DMS79 treated with DMSO at 0.1 percent for 48 hours (cell line): ENCODE measurements at regions not wholly inside any gene's neighbourhood (a gene's known extent, or its start where the extent isn't known, plus 50 kb on each side); places are given as distances from the start of the nearest gene placed in this dataset.
"Not testable (repeated sequence)": the region's sequence is repeated elsewhere in the genome, so short reads cannot be mapped to it uniquely, and the experiment has no call there.

Source experiments
- DNase-seq: peaks from one replicate; lab custom pipeline; 2025; lab: John Stamatoyannopoulos, UW

DNA sequence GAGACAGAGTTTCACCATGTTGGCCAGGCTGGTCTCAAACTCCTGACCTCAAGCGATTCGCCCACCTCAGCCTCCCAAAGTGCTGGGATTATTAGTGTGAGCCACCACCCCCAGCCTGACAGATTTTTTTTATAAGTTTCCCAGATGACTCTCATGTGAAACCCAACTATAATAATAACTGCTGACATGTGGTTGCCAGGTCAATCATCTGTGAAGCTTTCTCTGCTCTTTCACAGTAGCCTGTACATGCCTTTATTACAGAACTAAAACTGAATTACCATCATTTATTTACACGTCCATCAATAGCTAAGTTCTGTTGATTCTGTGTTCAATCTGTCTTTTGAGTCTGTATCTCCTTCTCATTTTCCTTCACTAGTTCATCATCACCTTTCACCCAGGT, 218.5 kb downstream of the RPS29 start:
- no peak for DNase-seq

DNA sequence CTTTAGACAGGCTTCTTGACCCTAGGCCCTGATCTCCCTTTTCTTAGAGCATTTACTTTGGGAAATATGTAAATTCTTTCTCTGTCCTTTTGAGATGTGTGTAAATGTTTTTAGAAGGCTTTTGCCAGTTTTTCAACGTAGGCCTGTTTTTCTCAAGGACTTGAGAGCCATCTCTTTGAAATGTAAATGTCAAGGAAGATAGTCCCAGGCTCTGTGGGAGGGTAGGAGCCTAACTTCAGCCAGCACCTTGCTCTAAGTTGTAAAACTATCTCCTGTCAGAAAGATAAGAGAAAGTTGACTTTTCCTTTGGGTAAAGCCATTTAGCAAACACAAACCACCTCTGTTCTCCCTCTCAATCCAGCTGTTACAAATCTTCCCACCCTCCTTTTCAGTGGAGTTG, 219.8 kb downstream of the RPS29 start:
- DNase-seq = no peak

DNA sequence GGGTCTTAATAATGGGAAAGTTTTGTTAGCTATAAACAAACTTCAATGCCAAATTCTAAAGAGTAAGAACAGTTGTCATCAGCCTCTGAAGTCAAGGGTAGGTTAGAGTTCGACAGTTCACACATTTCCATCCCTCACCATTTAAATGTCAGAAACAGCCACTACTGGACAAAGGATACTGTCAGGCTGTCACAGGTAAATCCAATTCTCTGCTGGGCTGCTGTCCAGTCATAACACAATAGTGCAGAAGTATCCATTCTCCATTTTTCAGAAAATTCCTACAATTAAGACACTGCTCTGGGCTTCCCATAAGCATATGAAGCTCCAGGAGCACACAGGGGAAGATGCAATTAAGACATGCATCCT, 221.4 kb downstream of the RPS29 start:
- DNase-seq = no peak

DNA sequence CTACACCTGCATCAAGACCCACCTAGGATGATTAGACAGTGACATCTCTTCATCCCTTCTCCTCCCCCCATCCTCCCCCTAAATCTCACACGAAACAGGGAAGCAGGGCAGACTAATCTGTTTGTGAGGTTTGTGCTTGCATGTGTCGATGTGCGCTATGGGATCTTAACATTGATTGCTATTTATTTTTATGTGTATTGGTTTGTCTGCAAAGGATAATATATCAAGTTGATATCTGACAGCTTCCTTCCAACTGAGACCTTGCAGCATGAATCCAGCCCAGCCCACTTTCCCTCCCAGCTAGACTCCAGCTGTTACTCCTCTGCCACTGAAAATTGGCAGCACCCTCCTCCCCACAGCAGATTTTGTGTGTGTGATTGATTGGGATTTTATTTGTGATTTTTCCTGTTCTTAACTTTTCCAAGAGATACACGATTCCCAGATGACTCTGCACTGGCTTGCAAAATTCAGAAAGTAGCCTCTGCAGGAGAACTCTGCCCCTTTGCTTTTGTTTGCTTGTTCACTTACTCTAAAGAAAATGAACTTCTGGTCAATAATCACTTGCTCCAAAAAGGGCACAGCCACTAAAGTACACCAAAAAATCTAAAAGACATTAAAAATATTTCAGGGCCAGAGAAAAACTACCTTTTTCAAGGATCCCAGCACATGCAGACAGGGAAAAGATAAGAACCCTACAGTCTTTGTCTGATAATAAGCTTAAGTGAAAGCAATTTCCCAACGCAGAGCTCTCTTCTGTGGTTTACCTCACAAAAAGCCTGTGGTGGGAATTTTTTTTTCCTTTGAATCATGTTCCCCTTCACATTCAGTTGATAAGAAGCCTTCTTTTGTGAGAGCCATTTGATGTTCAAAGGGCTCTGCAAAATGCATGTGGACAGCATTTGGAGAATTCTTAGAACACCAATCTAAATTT, 222.1 kb downstream of the RPS29 start:
- no peak for DNase-seq

DNA sequence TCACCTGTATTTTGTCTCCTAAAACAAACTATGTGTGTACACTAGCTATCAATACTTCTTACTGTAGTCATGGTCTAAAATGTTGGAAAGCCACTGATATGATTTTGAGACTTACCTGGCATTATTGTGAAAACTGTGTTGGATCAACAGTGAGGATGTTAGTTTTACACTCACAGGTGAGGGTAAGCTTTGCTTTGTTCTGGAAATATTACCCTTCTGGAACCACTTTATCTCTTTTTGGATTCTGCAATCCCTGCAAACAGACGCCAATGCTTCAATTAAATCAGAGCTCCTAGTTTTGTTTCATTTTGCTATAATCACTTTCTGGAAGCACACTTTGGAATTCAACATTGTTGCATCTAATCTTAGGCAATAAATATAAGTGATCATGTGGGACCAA, 223.3 kb downstream of the RPS29 start:
- no peak for DNase-seq

DNA sequence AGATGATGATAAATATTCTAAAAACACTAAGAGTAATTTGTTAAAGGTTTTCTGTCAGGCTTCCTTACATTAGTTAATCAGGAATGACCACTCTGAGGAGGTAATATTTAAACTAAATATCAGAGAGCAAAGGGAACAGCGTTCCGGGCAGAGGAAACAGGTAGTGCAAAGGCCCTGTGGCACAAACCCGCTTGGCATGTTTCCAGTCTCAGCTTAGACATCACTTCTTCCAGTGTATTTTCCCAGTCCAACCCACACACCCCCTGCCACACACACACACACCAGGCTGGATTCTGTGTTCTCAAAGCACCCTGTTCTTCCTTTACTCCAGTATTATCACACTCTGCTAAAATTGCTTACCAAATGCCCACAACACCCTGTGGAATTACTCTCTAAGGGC, 247.1 kb downstream of the RPS29 start:
- DNase-seq = no peak

DNA sequence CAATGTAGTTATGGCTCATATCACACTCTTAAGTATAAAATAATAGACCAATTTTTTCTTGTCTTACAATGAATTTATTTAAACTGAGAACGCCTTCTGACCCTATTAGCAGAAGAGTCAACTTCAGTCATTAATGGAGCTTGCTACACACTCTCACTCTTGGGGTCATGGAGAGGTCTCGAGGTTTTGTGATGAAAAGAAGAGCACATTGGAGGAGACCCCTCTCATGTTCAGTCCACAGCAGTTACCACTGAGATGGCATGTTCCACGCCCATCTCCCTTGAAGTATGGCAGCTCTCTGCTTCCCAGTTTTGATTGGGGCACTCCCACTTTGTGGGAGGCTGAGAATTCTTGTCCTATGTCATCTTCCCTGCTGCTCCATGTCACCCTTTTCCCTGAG, 266.4 kb downstream of the RPS29 start:
- no peak for DNase-seq

DNA sequence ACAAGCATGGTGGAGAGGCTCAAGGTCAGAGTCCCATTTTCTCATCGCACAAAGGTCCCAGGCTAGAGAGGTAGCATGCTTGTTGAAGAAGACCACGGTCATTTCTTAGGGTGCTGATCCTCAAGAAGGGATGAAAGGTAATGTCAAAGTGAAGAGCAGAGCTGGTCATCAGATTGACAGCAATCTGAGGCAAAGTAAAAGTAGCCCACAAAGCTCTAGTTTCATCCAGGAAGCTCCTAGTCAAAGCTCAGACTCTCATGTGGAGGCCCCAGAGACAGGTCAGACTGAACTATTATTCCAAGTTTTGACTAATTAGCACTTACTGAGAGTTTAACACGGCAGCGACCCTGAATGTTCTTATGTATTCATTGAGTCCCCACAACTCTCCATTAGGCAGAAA, 270.6 kb downstream of the RPS29 start:
- no peak for DNase-seq

DNA sequence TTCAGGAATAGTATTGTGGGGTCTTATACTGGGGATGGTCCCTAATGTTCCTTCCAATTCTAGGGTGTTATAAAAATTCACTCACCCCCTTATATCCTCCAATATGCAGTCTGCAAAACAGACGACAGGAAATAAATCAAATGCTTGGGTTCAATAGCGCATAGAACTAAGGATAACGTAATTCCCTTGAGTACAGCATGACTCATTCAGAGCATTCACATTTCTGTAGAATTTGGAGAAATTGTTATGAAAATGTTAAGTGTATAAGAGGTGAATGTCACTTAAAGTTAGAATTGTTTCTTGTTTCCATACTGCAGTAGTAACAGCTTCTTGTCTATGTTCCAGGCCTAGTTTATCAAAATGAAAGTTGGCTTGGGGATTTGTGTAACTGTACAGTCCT, 271.4 kb downstream of the RPS29 start:
- no peak for DNase-seq

DNA sequence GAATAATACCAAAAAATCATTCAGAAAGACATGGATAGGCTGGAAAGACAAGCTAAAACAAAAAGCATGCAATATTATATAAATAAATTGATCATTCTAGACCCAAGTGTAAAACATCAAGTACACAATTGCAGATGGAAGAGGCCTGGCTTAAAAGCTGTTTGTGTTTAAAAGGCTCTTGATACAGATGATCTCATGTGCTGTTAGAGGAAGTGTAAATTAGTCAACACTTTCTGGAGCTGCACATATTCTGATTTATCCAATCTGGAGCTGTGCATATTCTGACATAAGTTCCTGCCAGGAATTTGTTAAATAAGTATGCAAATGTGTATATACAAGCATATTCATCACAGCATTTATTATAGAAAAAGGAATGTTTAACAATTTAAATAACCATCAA, 273.1 kb downstream of the RPS29 start:
- DNase-seq = no peak

DNA sequence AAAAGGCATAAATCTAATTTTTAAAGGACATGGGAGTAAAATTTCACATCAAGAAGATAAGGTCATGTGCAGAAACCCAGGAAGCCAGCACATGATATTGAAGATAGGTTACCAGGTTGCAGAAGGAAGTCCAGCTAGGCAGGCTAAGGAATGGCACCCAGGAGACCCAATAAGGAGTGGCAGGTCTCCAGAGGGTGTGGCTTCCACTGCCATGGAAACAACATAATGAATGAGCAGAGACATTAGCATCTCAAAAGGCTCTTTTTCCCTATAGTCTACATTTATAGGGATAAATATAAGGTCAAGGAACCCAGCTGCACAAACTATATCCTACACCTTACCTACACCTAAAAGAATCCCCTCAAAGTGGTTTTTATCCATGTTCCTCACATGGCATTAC, 275.9 kb downstream of the RPS29 start:
- no peak for DNase-seq

DNA sequence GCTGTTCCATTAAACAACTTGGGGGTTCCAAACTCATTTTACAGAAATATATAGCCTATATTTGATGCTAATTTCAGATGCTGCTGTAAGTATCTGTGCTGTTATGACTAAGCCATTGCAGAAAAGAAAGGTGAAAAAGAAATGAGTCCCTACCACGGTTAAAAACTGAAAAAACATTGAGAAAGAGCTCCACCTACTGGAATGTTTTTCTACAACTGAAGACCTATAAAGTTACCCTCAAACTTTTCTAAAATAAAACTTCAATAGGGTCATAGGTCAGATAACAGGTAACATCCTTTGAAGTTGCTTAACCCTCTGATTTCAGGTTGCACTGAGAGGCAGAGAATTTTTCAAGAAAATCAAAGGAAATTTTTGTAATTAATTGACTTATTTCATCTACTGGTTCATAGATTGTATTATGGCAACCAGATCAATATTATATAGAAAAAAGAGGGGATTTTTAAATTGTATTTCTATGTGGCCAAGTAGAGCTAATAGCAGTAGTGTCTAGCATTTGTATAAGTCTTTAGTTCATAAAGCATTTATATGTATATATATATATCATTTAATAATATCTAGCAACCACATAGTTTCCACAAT, 279.9 kb downstream of the RPS29 start:
- peak; percentile 32 for DNase-seq

DNA sequence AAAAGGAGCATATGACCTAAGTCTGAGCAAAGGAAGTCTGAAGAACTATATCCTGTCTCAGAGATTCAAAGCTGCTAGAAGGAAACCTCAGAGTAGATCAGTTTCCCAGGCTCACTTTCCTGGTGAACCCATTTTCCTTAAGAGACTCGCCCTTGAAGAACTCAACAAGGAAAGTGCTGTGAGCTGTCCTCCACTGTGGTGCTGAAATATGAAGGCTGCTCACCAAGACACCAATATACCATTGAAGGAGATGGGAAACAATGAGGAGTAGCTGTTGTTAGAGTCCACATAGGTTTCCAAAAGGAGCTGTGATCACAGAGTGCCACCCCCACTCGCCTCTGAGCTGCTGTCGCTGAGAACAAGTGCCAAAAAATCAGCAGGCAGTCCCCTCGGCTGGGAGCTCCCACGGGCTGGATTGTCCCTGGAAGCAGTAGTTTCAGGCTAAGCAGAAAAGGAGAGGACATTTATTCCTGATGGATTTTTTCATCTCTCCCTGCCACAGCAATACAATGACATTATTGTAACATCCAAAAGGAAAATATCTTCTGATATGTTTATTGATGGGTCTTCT, 282.1 kb downstream of the RPS29 start:
- no peak for DNase-seq

DNA sequence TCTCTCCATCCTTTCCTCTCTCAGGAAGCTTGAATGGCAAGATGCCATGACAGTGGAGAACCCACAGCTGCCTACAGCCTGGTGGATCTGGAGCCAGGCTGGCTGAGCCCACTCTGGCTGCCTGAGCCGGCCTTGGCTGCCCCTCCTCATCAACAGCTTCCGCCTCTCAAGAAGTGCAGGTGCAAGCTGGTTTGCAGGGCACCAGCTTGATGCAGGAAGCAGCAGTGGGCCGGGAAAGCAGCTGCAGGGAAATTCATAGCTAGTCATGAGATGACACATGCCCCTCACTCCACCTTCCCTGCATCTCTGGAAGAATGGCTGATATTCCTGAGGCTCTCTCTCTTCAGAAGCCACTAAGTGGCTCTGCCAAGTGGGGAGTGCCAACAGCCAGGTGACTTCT, 289.1 kb downstream of the RPS29 start:
- DNase-seq = no peak

DNA sequence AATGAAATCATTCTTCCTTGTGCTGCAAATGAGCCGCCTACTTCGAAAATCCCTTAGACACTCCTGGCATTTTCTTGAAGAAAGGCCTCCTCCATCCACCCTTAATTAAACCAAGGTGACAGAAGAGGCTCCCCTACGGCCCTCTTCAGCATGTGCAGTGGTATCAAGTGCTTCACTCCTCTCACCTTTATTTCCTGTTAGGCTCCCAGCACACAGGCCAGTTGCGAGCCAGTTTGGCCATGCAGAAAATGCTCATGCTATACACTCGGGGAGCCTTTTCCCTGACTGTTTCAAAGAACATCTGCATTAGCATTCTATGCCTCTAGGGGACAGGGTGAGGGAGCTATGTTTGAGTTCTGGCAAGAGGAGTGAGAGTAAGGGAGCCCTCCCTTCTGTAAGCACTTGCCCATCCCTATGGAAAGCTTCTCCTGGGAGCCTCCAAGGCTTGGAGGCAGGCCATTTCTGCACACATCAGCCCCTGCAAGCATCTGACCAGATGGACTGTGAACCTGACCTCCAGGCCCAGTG, 291.5 kb downstream of the RPS29 start:
- no peak for DNase-seq

DNA sequence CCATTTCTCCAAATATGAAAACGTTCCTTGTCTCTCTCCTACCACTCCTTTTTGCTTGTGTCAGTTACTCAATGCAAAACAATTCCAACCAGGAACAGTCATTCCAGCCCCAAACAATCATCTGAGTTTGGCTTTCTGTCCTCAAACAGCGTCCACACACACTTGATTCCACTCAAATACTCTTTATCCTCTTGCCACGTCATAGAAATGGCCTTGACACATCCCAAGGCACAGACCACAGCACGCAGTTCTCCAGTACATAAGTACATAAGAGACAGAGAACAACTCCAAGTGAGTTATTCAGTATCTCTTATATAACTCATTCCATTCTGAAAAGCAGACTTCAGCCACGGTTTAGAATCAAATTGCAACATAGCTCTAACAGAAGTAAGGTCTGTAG, 299.2 kb downstream of the RPS29 start:
- no peak for DNase-seq

DNA sequence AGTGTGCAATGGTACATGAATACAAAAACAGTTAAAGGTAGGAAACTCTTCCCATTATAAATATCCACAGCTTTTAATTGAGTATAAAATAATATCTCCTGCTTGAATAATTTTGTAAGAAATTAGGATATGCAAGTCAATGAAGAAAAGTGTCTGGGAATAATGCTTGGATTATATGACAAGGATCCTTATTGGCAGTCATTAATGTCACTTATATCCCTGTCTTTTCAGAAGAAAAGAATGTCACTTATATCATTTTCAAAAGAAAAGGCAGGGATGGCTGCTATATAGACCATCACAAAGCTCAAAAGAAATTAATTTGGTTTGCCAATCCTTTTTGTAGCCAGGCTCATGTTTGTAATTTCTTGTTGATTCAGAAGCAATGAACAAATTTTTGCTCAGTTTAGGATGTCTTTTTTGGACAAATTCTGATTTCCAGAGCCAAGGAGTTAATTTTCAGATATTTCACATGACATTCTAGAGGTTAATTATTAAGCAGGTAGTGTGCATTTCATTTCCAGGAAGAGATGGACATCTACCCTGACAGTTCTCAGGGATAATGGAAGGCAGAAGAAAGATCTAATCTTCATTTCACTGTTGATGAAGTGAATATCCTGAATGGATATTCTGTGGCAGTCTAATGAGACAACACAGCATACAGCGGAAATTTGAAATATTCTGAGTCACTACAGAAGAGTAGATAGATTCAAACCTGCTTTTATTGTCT, 299.8 kb downstream of the RPS29 start:
- DNase-seq = no peak

DNA sequence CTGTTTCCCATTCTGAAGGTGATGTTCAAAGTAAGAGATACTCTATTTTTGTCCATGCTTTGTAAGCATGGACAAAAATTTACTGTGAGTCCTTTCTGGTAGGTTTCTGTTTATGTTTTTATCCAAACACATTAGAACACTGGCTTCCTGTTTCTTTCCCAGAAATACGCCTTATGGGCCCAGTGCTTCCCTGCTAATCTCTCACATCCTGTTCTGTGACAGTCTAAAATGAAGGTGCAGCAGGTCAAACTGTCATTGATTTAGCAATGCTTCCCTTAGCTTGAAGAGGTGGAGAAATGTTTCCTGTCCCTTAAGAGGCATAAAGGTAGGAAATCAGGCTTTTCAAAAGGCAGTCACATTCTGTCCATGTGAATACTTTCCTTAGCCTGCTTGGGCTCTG, 305.6 kb downstream of the RPS29 start:
- DNase-seq = no peak

DNA sequence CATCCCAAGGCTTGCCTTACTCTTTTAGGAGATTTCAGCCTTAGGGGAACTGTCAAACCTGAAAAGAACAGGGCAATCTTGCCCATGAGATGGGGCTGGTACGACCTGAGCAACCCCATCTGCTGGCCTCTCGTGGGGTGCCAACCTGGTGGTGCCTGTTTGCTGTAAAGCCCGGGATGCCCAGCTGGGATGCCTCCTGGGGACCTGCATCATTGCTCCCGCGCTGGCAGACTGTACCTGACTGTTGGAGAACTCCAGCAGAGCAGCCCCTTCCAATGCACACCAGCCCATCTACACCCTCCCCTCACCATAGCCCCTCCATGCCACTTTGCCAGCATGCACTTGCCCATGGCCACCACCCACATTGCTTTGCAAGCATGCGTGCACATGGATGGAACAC, 335.7 kb downstream of the RPS29 start:
- DNase-seq = no peak

DNA sequence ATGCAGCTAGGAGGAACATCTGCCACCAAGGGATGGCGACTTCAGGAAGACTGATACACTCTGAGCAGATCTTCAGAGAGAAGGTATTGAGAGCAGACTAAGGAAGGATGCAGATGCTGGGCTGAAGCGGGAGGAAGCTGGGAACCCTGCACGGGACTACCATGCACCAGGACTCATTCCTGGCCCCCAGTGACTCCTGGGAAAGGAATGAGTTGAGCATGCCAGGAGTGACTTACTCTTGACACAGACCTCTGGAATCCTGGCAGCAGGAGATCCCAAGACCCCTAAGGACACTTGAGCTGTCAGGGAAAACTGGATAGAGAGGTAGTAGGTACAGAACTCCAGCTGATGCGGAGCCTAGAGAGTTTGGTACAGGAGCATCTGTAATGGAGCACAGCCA, 336.1 kb downstream of the RPS29 start:
- no peak for DNase-seq

DNA sequence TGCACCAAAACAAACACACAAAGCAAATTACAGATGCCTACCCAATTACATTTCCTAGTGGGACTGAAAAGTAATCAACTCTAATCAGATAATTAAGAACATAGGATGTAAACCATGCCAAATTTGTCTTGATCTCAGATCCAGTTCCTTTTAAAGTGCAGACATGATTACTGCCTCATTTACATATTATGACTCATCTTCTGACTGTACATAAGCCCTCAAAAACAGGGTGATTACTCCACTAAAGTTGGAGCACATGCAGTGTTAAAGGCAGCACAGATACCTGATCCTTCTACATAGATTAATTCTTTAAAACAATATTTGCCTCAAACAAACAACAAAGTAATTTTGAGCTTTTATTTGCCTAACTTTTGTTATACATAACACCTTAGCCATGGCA, 337.2 kb downstream of the RPS29 start:
- DNase-seq = no peak

DNA sequence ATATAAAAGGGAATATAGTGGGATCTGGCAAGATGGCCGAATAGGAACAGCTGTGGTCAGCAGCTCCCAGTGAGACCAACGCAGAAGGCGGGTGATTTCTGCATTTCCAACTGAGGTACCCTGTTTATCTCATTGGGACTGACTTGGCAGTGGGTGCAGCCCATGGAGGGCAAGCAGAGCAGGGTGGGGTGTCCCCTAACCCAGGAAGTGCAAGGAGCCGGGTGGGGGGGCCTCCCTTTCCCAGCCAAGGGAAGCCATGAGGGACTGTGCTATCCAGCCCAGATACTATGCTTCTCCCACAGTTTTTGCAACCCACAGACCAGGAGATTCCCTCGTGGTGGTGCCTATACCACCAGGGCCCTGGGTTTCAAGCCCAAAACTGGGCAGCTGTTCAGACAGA, 342.4 kb downstream of the RPS29 start:
- not testable (repeated sequence) for DNase-seq

DNA sequence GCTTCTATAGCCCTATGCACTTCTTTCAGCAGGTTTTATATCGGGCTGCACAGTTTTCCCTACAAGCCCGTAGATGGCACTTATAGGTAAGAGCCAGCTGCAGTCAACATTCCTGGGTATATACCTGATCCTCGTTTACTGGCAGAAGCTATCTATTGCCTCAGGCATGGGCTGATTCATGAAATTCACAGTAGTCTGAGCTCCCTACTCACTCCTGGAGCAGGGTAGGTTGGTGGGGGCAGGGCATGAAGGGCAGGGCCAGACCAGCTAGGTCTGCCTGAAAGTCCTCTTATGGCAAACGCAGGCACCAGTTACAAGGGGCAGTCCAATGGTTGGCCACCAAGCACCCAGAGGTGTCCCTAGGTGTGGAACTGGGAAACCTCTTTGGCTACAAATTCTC, 345.8 kb downstream of the RPS29 start:
- no peak for DNase-seq
